PC-3 (cell line): ENCODE measurements at regions not wholly inside any gene's neighbourhood (a gene's known extent, or its start where the extent isn't known, plus 50 kb on each side); places are given as distances from the start of the nearest gene placed in this dataset.

ENCODE experiments used
- EZH2 ChIP-seq: fragments of 300-600 bp; sonication (generic); IDR thresholded peaks from one replicate; pipeline ENCODE4 v1.6.1; 2017; ENCODE audit warnings: antibody characterized with exemption, mild to moderate bottlenecking, low read length; ENCODE audit not compliant: unreplicated experiment
- TF ChIP-seq, protein P1 (sequence below): fragments of 300-600 bp; sonication (generic); conservative IDR thresholded peaks from 2 replicates; pipeline ENCODE4 v1.5.1; 2017; ENCODE audit warnings: antibody characterized with exemption, low read depth, mild to moderate bottlenecking, low read length

DNA sequence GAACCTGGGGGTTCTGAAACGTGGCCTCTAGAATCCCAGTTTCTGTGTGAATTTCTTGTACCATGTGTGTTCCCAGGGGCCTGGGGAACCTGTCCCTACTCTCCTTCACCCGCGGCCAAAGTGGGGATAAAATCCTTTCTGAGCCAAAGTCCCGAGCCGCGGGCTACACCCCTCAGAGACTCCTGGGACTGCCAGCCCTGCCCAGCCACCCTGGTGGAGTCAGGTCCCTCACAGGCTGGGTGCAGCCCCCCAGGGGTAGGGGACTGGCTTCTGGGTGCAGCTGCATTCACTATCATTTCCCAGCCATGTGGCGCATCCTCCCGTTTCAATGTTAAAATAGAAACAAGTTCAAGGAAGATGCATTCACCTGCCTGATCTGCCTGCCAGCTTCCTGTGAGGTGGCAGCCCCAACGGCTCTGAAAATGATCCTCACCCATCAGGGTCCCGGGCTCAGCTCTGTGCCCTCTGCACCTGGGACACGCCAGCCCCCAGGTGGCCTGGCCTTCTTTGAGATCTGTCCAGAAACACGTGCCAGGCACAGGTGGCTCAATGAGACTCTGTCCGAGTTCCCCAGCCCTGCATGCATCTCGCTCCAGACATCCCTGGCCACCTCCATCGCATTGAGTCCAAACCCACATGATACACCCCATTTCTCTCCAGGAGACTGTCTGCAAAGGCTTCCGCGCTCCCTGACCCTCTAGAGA, 338.8 kb downstream of the CTTN start:
- no peak for TF ChIP-seq EZH2
- TF ChIP-seq, protein P1, sequence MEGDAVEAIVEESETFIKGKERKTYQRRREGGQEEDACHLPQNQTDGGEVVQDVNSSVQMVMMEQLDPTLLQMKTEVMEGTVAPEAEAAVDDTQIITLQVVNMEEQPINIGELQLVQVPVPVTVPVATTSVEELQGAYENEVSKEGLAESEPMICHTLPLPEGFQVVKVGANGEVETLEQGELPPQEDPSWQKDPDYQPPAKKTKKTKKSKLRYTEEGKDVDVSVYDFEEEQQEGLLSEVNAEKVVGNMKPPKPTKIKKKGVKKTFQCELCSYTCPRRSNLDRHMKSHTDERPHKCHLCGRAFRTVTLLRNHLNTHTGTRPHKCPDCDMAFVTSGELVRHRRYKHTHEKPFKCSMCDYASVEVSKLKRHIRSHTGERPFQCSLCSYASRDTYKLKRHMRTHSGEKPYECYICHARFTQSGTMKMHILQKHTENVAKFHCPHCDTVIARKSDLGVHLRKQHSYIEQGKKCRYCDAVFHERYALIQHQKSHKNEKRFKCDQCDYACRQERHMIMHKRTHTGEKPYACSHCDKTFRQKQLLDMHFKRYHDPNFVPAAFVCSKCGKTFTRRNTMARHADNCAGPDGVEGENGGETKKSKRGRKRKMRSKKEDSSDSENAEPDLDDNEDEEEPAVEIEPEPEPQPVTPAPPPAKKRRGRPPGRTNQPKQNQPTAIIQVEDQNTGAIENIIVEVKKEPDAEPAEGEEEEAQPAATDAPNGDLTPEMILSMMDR = no peak
